Neuronal stem cell (in vitro differentiated cells): ENCODE measurements at regions not wholly inside any gene's neighbourhood (a gene's known extent, or its start where the extent isn't known, plus 50 kb on each side); places are given as distances from the start of the nearest gene placed in this dataset.
"Not testable (repeated sequence)": the region's sequence is repeated elsewhere in the genome, so short reads cannot be mapped to it uniquely, and the experiment has no call there.

ENCODE experiments used
- DNase-seq: peaks from one replicate; pipeline ENCODE4 v3.0.0-alpha.2; 2013; ENCODE audit warnings: low spot score
- H2AFZ ChIP-seq: one replicate; pipeline ENCODE4 v1.6.1; 2013; ENCODE audit warnings: mild to moderate bottlenecking, low read length, inconsistent platforms
- H2AK5ac ChIP-seq: 2 replicates; pipeline ENCODE4 v1.6.1; 2013; ENCODE audit warnings: low read depth, mild to moderate bottlenecking, inconsistent platforms, low read length, moderate library complexity, mixed read lengths
- H2BK120ac ChIP-seq: 2 replicates; pipeline ENCODE4 v1.6.1; 2013; ENCODE audit warnings: low read depth, mild to moderate bottlenecking, inconsistent platforms, low read length, moderate library complexity, mixed read lengths
- H2BK12ac ChIP-seq: one replicate; pipeline ENCODE4 v1.6.1; 2013; ENCODE audit warnings: low read length, inconsistent platforms
- H2BK15ac ChIP-seq: 2 replicates; pipeline ENCODE4 v1.6.1; 2013; ENCODE audit warnings: mild to moderate bottlenecking, low read length, inconsistent platforms, mixed read lengths
- H2BK5ac ChIP-seq: one replicate; pipeline ENCODE4 v1.6.1; 2013; ENCODE audit warnings: inconsistent platforms, mild to moderate bottlenecking, low read length, moderate library complexity
- H3K14ac ChIP-seq: one replicate; pipeline ENCODE4 v1.6.1; 2013; ENCODE audit warnings: low read length, inconsistent platforms
- H3K18ac ChIP-seq: 2 replicates; pipeline ENCODE4 v1.6.1; 2013; ENCODE audit warnings: low read length, inconsistent platforms
- H3K23ac ChIP-seq: 2 replicates; pipeline ENCODE4 v1.6.1; 2013; ENCODE audit warnings: low read depth, mild to moderate bottlenecking, mixed read lengths, low read length, inconsistent platforms; ENCODE audit not compliant: poor library complexity
- H3K27ac ChIP-seq: replicated peaks from 3 replicates; pipeline ENCODE4 v1.5.1; 2013; ENCODE audit warnings: low read length, inconsistent platforms
- H3K27me3 ChIP-seq, 3 experiments: 2 replicates each; pipeline ENCODE4 v1.6.1; 2013; ENCODE audit warnings: low read length in 3 of 3, mild to moderate bottlenecking in 2 of 3, inconsistent platforms in 1 of 3, low read depth in 1 of 3, mixed read lengths in 1 of 3, moderate library complexity in 1 of 3; ENCODE audit not compliant: control insufficient read depth in 3 of 3, insufficient read depth in 3 of 3
- H3K36me3 ChIP-seq, 2 donors: replicated peaks in 1 of 2; 2 replicates each; pipeline ENCODE4 v1.6.1; 2013; ENCODE audit warnings: low read length in 2 of 2; ENCODE audit not compliant: control insufficient read depth in 2 of 2, insufficient read depth in 2 of 2
- H3K4ac ChIP-seq: 2 replicates; pipeline ENCODE4 v1.6.1; 2013; ENCODE audit warnings: inconsistent platforms, mild to moderate bottlenecking, low read length, moderate library complexity
- H3K4me1 ChIP-seq, 2 donors: 1 replicate in 1 of 2; 2 replicates in 1 of 2; pipeline ENCODE4 v1.6.1; 2013; ENCODE audit warnings: low read length in 2 of 2, low read depth in 1 of 2; ENCODE audit not compliant: control insufficient read depth in 2 of 2, insufficient read depth in 1 of 2
- H3K4me2 ChIP-seq: one replicate; pipeline ENCODE4 v1.6.1; 2013; ENCODE audit warnings: mild to moderate bottlenecking, low read length, inconsistent platforms; ENCODE audit not compliant: insufficient read depth, poor library complexity, severe bottlenecking
- H3K4me3 ChIP-seq, 2 donors: 2 replicates each; pipeline ENCODE4 v1.5.1; 2013; ENCODE audit warnings: low read length in 2 of 2, mild to moderate bottlenecking in 2 of 2, inconsistent platforms in 1 of 2, moderate library complexity in 1 of 2
- H3K79me1 ChIP-seq: one replicate; pipeline ENCODE4 v1.6.1; 2013; ENCODE audit warnings: low read depth, mild to moderate bottlenecking, inconsistent platforms, low read length, moderate library complexity
- H3K9ac ChIP-seq: one replicate; pipeline ENCODE4 v1.6.1; 2013; ENCODE audit warnings: mild to moderate bottlenecking, low read depth, low read length, inconsistent platforms; ENCODE audit not compliant: poor library complexity
- H3K9me3 ChIP-seq, 2 donors: replicated peaks in 1 of 2; 2 replicates each; pipeline versions ENCODE3 to v1.6.1; 2013; ENCODE audit warnings: low read length in 2 of 2, mild to moderate bottlenecking in 2 of 2, inconsistent platforms in 1 of 2, low read depth in 1 of 2, mixed read lengths in 1 of 2, moderate library complexity in 1 of 2; ENCODE audit not compliant: control insufficient read depth in 2 of 2, insufficient read depth in 1 of 2
- H4K8ac ChIP-seq: one replicate; pipeline ENCODE4 v1.6.1; 2013; ENCODE audit warnings: low read depth, mild to moderate bottlenecking, inconsistent platforms, low read length, moderate library complexity
- H4K91ac ChIP-seq: one replicate; pipeline ENCODE4 v1.6.1; 2013; ENCODE audit warnings: low read length, low read depth, mild to moderate bottlenecking, inconsistent platforms; ENCODE audit not compliant: poor library complexity
- WGBS, 2 donors: extraction: QIAGEN DNeasy Blood & Tissue Kit; methylation state at CpG; one replicate each; pipeline ENCODE4 v1.1.7; 2013; ENCODE audit warnings: missing lambda C conversion rate in 2 of 2, mixed read lengths in 1 of 2; ENCODE audit not compliant: insufficient read length in 2 of 2, insufficient replicate concordance in 1 of 2; ENCODE audit errors: extremely low coverage in 2 of 2; 5-methylcytosine and 5-hydroxymethylcytosine counted together

DNA sequence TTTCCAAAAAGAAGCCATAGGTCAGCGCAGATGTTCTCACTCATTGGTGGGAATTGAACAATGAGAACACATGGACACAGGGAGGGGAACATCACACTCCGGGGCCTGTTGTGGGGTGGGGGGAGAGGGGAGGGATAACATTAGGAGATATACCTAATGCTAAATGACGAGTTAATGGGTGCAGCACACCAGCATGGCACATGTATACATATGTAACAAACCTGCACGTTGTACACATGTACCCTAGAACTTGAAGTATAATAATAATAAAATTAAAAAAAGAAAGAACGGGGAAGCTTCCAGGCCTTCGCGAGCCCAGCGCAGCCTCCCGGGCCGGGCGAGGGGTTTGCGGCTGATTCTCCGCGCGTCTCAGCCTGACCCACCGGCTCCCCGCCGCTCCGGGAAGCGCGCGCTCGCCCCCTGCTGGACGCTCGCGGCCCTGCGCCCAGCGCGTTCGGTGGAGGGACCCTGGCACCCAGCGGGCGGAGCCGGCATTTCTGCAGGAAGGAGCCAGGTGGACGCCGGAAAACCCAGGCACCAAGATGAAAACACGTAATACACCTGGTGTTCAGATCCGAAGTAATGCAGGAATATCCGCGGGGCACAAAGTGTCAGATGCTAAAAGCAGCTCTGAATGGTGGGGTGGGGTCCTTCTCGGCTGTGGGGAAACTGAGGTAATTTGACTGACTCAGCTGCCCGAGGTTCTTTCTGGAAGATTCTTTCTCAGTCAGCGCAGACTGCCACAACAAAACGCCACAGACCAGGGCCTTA is 67.1 kb upstream of the PPP1R26 start:
- not testable (repeated sequence) for H3K9me3 ChIP-seq, H3K27ac ChIP-seq, H3K4me2 ChIP-seq, H3K79me1 ChIP-seq, H3K4me3 ChIP-seq, H4K91ac ChIP-seq, H3K4me1 ChIP-seq, H2BK5ac ChIP-seq, H3K9ac ChIP-seq, H3K23ac ChIP-seq, H3K4ac ChIP-seq, H3K14ac ChIP-seq, H4K8ac ChIP-seq, H3K36me3 ChIP-seq, H2AFZ ChIP-seq
- Histone ChIP-seq H2BK12ac (peak overlapping the region; percentile 73), H3K18ac (peak overlapping the region; percentile 80), H2BK15ac (peak overlapping the region; percentile 97), H2AK5ac (peak overlapping the region; percentile 98), H3K27me3 (peaks cover 0 to 21% (median 0%) of the 10 kb centered on the region in 3 experiments), H2BK120ac (peak overlapping the region; percentile 54)
- peak; percentile 76 for DNase-seq
- no CpG with 5 or more reads among the region's 43 CpGs for WGBS, 2 donors

DNA sequence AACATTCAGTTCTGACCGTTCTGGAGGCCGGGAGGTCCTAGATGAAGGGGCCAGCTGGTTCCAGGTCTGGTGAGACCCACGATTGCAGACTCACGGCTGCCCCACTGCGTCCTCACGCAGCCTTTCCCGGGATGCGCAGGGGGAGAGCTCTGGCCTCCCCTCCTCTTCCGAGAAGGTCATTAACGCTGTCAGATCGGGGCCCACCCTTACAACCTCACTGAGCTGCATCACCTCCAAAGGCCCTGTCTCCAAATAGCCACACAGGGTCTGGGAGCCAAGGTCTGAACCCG is 66.6 kb upstream of the PPP1R26 start:
- H4K8ac ChIP-seq: no peak overlapping the region
- peak overlapping the region; percentile 98 for H3K14ac ChIP-seq
- WGBS, 2 donors: no CpG with 5 or more reads among the region's 12 CpGs
- H3K79me1 ChIP-seq: no peaks in the 10 kb centered on the region
- no peaks in the 10 kb centered on the region for H3K4me1 ChIP-seq
- H3K9ac ChIP-seq: no peak overlapping the region
- H3K9me3 ChIP-seq: no peaks in the 10 kb centered on the region
- H2BK5ac ChIP-seq: peak overlapping the region; percentile 39
- H2BK120ac ChIP-seq: peak overlapping the region; percentile 54
- H3K36me3 ChIP-seq: no peaks in the 10 kb centered on the region
- DNase-seq: no peak
- peak overlapping the region; percentile 98 for H2AK5ac ChIP-seq
- no peak overlapping the region for H2AFZ ChIP-seq
- no peak overlapping the region for H4K91ac ChIP-seq
- peak overlapping the region; percentile 97 for H2BK15ac ChIP-seq
- no peak overlapping the region for H3K4me3 ChIP-seq
- H2BK12ac ChIP-seq: peak overlapping the region; percentile 73
- H3K23ac ChIP-seq: no peak overlapping the region
- H3K27me3 ChIP-seq: peaks cover 0 to 21% (median 0%) of the 10 kb centered on the region in 3 experiments
- peak overlapping the region; percentile 80 for H3K18ac ChIP-seq
- H3K4me2 ChIP-seq: no peak overlapping the region
- H3K4ac ChIP-seq: no peak overlapping the region
- H3K27ac ChIP-seq: no peak overlapping the region

DNA sequence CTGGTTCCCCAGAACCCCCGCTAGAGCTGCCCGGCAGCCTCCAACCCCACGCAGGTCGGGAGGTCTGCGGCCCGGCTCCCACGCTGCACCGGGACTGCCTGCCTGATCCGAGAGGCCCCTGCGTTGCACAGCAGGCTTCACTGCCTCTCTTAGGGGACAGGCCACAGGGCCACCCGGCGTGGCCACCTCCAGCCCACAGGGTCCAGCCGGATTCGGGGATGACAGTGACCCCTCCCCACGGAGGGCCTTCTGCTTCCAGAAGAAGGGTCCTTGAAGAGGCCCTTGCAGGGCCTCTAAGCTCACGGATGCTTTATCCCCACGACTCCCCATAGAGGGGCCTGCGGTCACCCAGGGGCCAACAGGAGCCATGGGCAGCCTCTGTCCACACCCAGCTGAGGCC is 66.1 kb upstream of the PPP1R26 start:
- Histone ChIP-seq H3K36me3 (no peaks in the 10 kb centered on the region), H2BK12ac (peak overlapping the region; percentile 73), H2BK120ac (no peak overlapping the region), H3K4me2 (no peak overlapping the region), H3K4me1 (no peaks in the 10 kb centered on the region), H3K9ac (no peak overlapping the region), H3K4ac (no peak overlapping the region), H4K91ac (no peak overlapping the region), H2AK5ac (peak overlapping the region; percentile 98), H2AFZ (no peak overlapping the region), H4K8ac (no peak overlapping the region), H2BK5ac (peak overlapping the region; percentile 39), H3K4me3 (no peak overlapping the region), H3K79me1 (no peaks in the 10 kb centered on the region), H3K27me3 (peaks cover 0 to 21% (median 0%) of the 10 kb centered on the region in 3 experiments), H3K27ac (no peak overlapping the region), H3K23ac (no peak overlapping the region), H2BK15ac (peak overlapping the region; percentile 97), H3K9me3 (no peaks in the 10 kb centered on the region), H3K14ac (peak overlapping the region; percentile 98), H3K18ac (peak overlapping the region; percentile 64)
- no CpG with 5 or more reads among the region's 18 CpGs for WGBS, 2 donors
- no peak for DNase-seq

DNA sequence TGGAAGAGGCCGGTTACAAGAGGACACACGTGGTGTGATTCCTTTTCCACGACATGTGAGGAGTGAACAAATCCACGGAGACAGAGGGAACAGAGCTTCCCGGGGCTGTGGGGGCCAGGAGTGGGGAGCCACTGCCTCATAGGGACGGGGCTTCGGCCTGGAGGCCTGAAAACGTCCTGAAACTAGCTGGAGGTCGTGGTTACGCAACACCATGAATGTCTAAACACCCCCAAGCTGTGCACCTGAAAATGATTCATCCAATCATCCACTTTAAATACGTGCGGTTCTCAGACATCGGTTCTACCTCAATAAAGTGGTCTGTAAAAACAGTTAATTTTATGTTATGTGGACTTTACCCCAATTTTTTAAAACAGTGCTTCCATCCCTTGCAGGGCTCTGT is 65.3 kb upstream of the PPP1R26 start:
- Histone ChIP-seq H2AFZ (no peak overlapping the region), H4K8ac (no peak overlapping the region), H3K18ac (no peak overlapping the region), H4K91ac (no peak overlapping the region), H3K9me3 (no peaks in the 10 kb centered on the region), H2BK120ac (no peak overlapping the region), H2BK5ac (no peak overlapping the region), H3K36me3 (no peaks in the 10 kb centered on the region), H3K79me1 (no peaks in the 10 kb centered on the region), H3K27me3 (peaks cover 0 to 21% (median 0%) of the 10 kb centered on the region in 3 experiments), H2AK5ac (no peak overlapping the region), H2BK15ac (no peak overlapping the region), H3K4me2 (no peak overlapping the region), H3K4me1 (peaks cover 0 to 2% of the 10 kb centered on the region in 2 donors), H2BK12ac (no peak overlapping the region), H3K4me3 (no peak overlapping the region), H3K9ac (no peak overlapping the region), H3K14ac (no peak overlapping the region), H3K27ac (no peak overlapping the region), H3K4ac (no peak overlapping the region), H3K23ac (no peak overlapping the region)
- DNase-seq: no peak
- no CpG with 5 or more reads among the region's 13 CpGs for WGBS, 2 donors
